Activated CD8-positive, alpha-beta T cell treated with anti-CD3 and anti-CD28 coated beads for 36 hours (primary cell): ENCODE measurements at regions not wholly inside any gene's neighbourhood (a gene's known extent, or its start where the extent isn't known, plus 50 kb on each side); places are given as distances from the start of the nearest gene placed in this dataset.
"Not testable (repeated sequence)": the region's sequence is repeated elsewhere in the genome, so short reads cannot be mapped to it uniquely, and the experiment has no call there.

Experiments
- ATAC-seq: fragments of 200-7000 bp; cut with Tn5 transposase; one replicate; pipeline ENCODE4 v1.10.0; 2021; ENCODE audit warnings: mild to moderate bottlenecking, moderate library complexity
- CTCF ChIA-PET: fragments of 350-600 bp; sonication (Branson Sonifier 250); formaldehyde crosslinking; loops from one replicate; lab custom pipeline; 2021; ENCODE audit warnings: antibody characterized with exemption; lab: Charles Lee
- POLR2A ChIA-PET: fragments of 350-600 bp; sonication (Branson Sonifier 250); formaldehyde crosslinking; loops from one replicate; lab custom pipeline; 2021; ENCODE audit warnings: antibody characterized with exemption; lab: Charles Lee
- DNase-seq: peaks from one replicate; pipeline ENCODE4 v3.0.0-alpha.2; 2020
- H3K27ac Mint-ChIP-seq: one replicate; pipeline ENCODE4 v1.8.0; 2021; ENCODE audit warnings: mild to moderate bottlenecking, mixed read lengths
- H3K27me3 Mint-ChIP-seq: one replicate; pipeline ENCODE4 v1.8.0; 2021; ENCODE audit warnings: mixed read lengths
- H3K36me3 Mint-ChIP-seq: one replicate; pipeline ENCODE4 v1.8.0; 2021; ENCODE audit warnings: low read depth, mixed read lengths
- H3K4me1 Mint-ChIP-seq: one replicate; pipeline ENCODE4 v1.8.0; 2021; ENCODE audit warnings: low read depth, mixed read lengths
- H3K4me3 Mint-ChIP-seq: one replicate; pipeline ENCODE4 v1.8.0; 2021; ENCODE audit warnings: mild to moderate bottlenecking, moderate library complexity, mixed read lengths
- H3K9me3 Mint-ChIP-seq: one replicate; pipeline ENCODE4 v1.8.0; 2021; ENCODE audit warnings: mixed read lengths
- intact Hi-C: fragments of 100-400 bp; cut with micrococcal nuclease; formaldehyde crosslinking; loops from one replicate; pipeline ENCODE4 v1.10.0; 2022
- TF ChIP-seq, protein P1 (sequence below): fragments of 200-600 bp; IDR thresholded peaks from one replicate; pipeline ENCODE4 v1.8.0; 2022; ENCODE audit warnings: antibody characterized with exemption, mild to moderate bottlenecking

DNA sequence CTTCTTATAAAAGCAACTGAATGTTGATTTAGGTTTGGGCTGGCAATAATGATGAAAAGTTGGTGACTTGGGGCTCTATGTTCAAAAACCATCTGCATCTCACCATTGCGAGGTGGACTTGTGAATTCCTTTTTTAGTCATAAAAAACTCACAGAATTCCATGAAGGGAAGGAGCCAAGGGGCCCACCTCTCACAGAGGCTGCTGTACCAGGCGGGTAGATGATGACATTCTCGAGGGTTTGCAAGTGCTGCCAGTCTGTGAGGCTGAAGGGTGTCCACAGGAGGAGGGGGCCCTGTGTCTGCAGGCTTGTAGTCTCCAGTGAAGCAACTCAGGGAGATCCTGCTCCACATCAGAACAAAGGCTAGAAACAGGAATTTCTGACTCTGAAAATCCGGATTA is 195.5 kb upstream of the ZNF32 start:
- ChIA-PET POLR2A (no interaction called here), CTCF (no interaction called here)
- TF ChIP-seq, protein P1, sequence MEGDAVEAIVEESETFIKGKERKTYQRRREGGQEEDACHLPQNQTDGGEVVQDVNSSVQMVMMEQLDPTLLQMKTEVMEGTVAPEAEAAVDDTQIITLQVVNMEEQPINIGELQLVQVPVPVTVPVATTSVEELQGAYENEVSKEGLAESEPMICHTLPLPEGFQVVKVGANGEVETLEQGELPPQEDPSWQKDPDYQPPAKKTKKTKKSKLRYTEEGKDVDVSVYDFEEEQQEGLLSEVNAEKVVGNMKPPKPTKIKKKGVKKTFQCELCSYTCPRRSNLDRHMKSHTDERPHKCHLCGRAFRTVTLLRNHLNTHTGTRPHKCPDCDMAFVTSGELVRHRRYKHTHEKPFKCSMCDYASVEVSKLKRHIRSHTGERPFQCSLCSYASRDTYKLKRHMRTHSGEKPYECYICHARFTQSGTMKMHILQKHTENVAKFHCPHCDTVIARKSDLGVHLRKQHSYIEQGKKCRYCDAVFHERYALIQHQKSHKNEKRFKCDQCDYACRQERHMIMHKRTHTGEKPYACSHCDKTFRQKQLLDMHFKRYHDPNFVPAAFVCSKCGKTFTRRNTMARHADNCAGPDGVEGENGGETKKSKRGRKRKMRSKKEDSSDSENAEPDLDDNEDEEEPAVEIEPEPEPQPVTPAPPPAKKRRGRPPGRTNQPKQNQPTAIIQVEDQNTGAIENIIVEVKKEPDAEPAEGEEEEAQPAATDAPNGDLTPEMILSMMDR, result no peak
- DNase-seq, result no peak
- H3K4me3 Mint-ChIP-seq, result no peak overlapping the region
- ATAC-seq, result no peak
- intact Hi-C loops, result no loop called here
- peaks cover 2% of the 10 kb centered on the region for H3K36me3 Mint-ChIP-seq
- no peaks in the 10 kb centered on the region for H3K9me3 Mint-ChIP-seq
- H3K27ac Mint-ChIP-seq, result no peak overlapping the region
- no peaks in the 10 kb centered on the region for H3K27me3 Mint-ChIP-seq
- peaks cover 20% of the 10 kb centered on the region for H3K4me1 Mint-ChIP-seq

DNA sequence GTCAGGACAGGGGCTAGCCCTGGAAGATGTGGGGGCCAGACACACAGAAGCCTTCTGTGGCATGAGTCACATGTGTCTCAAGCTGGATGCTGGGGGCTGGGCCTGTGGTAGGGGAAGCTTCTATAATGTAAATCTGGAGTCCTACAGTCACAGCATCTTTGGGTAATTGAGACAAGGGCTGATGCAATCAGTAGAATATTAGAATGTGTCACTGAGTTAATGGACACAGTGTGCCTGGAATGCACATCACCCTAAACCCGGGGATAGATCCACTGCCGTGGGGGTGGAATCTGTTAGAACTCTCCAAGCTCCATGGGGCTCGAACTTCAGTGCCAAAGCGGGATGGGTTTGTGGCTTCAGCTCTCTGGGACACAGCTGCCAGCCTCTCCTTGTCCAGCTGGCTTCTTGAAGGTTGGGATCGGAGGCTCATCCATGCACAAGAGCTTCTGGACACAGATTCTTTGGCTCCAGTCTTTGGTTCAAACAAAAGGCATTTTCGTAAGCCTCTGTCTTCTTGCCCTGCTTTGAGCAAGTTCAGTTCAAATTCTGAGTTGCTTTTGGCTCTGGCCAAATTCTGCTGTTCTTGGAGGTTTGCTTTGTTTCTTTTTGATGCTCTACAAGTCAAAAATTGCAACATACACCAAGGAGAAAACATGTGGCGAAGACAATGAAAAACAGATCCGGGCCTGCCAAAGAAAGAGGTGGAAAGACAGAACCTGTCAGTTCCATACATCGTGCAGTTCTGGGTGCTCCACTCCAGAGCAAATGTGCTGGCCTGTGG is 194.8 kb upstream of the ZNF32 start:
- peaks cover 20% of the 10 kb centered on the region for H3K4me1 Mint-ChIP-seq
- TF ChIP-seq, protein P1, result no peak
- H3K27me3 Mint-ChIP-seq, result no peaks in the 10 kb centered on the region
- intact Hi-C loops, result no loop called here
- H3K4me3 Mint-ChIP-seq, result no peak overlapping the region
- POLR2A ChIA-PET, result no interaction called here
- peak; percentile 45 for ATAC-seq
- CTCF ChIA-PET, result no interaction called here
- DNase-seq, result peak; percentile 27
- H3K36me3 Mint-ChIP-seq, result peaks cover 2% of the 10 kb centered on the region
- no peak overlapping the region for H3K27ac Mint-ChIP-seq
- no peaks in the 10 kb centered on the region for H3K9me3 Mint-ChIP-seq

DNA sequence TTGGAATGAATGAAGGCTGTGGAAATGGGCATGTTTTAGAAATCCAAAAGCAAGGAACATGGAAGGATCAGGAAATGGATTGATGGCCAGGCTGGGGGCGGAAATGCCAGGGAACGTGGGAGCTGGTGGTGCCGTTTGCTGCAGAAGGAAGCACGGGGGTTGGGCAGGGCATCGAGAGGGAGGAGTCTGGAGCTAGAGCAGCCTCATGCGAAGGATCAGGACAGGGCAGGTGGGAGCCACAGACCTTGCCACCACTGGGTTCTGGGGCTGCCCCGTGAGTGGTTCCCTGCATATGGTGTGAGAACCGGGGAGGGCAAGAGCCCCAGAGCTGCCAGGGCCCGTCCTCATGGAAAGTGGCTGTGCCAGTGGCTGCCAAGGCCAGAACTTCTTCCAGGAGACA is 193.8 kb upstream of the ZNF32 start:
- ChIA-PET CTCF (no interaction called here), POLR2A (no interaction called here)
- H3K9me3 Mint-ChIP-seq, result no peaks in the 10 kb centered on the region
- ATAC-seq (no peak), DNase-seq (no peak)
- intact Hi-C loops, result no loop called here
- peaks cover 20% of the 10 kb centered on the region for H3K4me1 Mint-ChIP-seq
- peaks cover 2% of the 10 kb centered on the region for H3K36me3 Mint-ChIP-seq
- TF ChIP-seq, protein P1, result no peak
- H3K27me3 Mint-ChIP-seq, result no peaks in the 10 kb centered on the region
- no peak overlapping the region for H3K4me3 Mint-ChIP-seq
- no peak overlapping the region for H3K27ac Mint-ChIP-seq

DNA sequence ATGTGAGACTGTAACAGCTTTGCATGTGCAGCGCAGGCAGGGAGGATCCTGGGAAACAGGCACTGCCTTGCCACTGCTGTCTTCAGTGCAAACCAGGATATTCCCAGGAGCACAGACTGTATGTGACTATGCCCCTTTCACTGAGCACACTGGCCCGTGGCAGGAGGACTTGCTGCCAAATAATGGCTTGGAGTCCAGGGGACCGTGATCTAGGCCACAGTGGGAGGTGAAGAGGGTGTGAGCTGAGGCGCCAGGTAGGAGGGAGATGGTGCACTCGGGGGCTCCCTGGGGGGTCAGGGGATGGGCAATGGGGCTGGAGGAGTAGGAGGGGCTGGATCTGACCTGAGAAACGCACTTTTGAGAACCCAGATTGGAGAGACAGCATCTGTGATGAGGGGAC is 193.4 kb upstream of the ZNF32 start:
- no peak for DNase-seq
- TF ChIP-seq, protein P1, result no peak
- H3K36me3 Mint-ChIP-seq, result peaks cover 2% of the 10 kb centered on the region
- ATAC-seq, result no peak
- CTCF ChIA-PET, result no interaction called here
- no peaks in the 10 kb centered on the region for H3K9me3 Mint-ChIP-seq
- no peaks in the 10 kb centered on the region for H3K27me3 Mint-ChIP-seq
- intact Hi-C loops, result no loop called here
- POLR2A ChIA-PET, result no interaction called here
- H3K4me3 Mint-ChIP-seq, result no peak overlapping the region
- peaks cover 19% of the 10 kb centered on the region for H3K4me1 Mint-ChIP-seq
- no peak overlapping the region for H3K27ac Mint-ChIP-seq

DNA sequence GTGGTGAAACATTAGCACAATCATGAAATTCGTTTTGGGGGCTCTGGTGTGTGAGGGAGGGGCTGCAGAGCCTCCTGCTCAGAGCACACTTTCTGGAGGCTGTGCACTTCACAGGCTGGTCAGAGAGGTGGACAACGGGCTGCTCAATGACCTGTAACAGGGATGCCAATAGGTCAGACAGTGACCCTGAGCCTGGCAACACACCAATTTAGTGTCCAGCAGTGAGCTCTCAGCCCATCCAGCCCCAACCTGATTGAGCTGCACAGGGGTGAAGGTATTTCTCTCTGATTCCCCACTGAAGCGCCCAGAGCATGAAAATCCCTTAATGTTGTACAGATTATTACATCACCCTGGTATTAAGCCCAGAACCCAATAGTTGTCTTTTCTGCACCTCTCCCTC is 191.3 kb upstream of the ZNF32 start:
- Mint-ChIP-seq H3K27me3 (no peaks in the 10 kb centered on the region), H3K9me3 (no peaks in the 10 kb centered on the region), H3K4me3 (no peak overlapping the region), H3K36me3 (no peaks in the 10 kb centered on the region), H3K4me1 (peaks cover 2% of the 10 kb centered on the region), H3K27ac (no peak overlapping the region)
- intact Hi-C loops, result no loop called here
- ChIA-PET POLR2A (no interaction called here), CTCF (no interaction called here)
- TF ChIP-seq, protein P1, result no peak
- DNase-seq (no peak), ATAC-seq (no peak)

DNA sequence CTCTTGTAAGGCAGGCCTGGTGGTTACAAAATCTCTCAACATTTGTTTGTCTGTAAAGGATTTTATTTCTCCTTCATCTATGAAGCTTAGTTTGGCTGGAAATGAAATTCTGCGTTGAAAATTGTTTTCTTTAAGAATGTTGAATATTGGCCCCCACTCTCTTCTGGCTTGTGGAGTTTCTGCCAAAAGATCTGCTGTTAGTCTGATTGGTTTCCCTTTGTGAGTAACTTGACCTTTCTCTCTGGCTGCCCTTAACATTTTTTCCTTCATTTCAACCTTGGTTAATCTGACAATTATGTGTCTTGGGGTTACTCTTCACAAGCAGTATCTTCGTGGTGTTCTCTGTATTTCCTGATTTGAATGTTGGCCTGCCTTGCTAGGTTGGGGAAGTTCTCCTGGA is 186.1 kb upstream of the ZNF32 start:
- H3K9me3 Mint-ChIP-seq, intact Hi-C loops, ATAC-seq, H3K27ac Mint-ChIP-seq, DNase-seq, H3K4me3 Mint-ChIP-seq, H3K27me3 Mint-ChIP-seq, H3K4me1 Mint-ChIP-seq, H3K36me3 Mint-ChIP-seq, POLR2A ChIA-PET: not testable (repeated sequence)
- CTCF ChIA-PET, result interaction anchor here (1.1 kb wide), 1 partner anchor 12 kb away, joined by 3 read pairs; no protein-coding TSS in a partner anchor
